ENCODE measurements at regions not wholly inside any gene's neighbourhood (a gene's known extent, or its start where the extent isn't known, plus 50 kb on each side); places are given as distances from the start of the nearest gene placed in this dataset.

- H2AFZ ChIP-seq (ENCODE audit: low read depth, low read length) = no peak overlapping the region
- no peaks in the 10 kb centered on the region for H3K9me3 ChIP-seq (ENCODE audit: insufficient read depth, low read depth, low read length)
- no peak for DNase-seq (ENCODE audit: low read depth)
- H3K79me2 ChIP-seq (ENCODE audit: insufficient read depth, low read length) = no peaks in the 10 kb centered on the region
- H3K4me2 ChIP-seq (ENCODE audit: low read length) = no peak overlapping the region
- no peaks in the 10 kb centered on the region for H4K20me1 ChIP-seq (ENCODE audit: insufficient read depth, low read length)
- H3K27me3 ChIP-seq (ENCODE audit: insufficient read depth, low read length) = no peaks in the 10 kb centered on the region
- no peak overlapping the region for H3K27ac ChIP-seq (ENCODE audit: low read depth, low read length)
- no peak overlapping the region for H3K27ac Mint-ChIP-seq (ENCODE audit: unreplicated experiment)
- no peak overlapping the region for H3K4me3 ChIP-seq (ENCODE audit: insufficient read depth, low read depth, low read length)
- H3K36me3 Mint-ChIP-seq (ENCODE audit: low read depth, unreplicated experiment) = no peaks in the 10 kb centered on the region
- H3K36me3 ChIP-seq (ENCODE audit: insufficient read depth, low read length) = no peaks in the 10 kb centered on the region
- H3K4me1 Mint-ChIP-seq (ENCODE audit: low read depth, unreplicated experiment) = no peaks in the 10 kb centered on the region
- no peaks in the 10 kb centered on the region for H3K9me3 Mint-ChIP-seq (ENCODE audit: unreplicated experiment)
- FAIRE-seq = no peak
- H3K27me3 Mint-ChIP-seq (ENCODE audit: low read depth, unreplicated experiment) = peaks cover 5% of the 10 kb centered on the region
- no peak for TF ChIP-seq EZH2 (IDR thresholded peaks at IDR 0.05; ENCODE audit: insufficient read depth, low read length)
- TF ChIP-seq CTCF (IDR thresholded peaks at IDR 0.05; ENCODE audit: insufficient read depth, low read depth, low read length) = no peak
- no peak overlapping the region for H3K4me3 Mint-ChIP-seq (ENCODE audit: unreplicated experiment)
- no peak overlapping the region for H3K9ac ChIP-seq (ENCODE audit: low read length)
- H3K4me1 ChIP-seq (ENCODE audit: insufficient read depth, low read length) = no peaks in the 10 kb centered on the region
These were observed 270.3 kb upstream of the KIRREL3 start for GRCh38 chr11:127270851-127271250.

- Histone ChIP-seq H3K79me2 (ENCODE audit: insufficient read depth, low read length) (no peaks in the 10 kb centered on the region), H4K20me1 (ENCODE audit: insufficient read depth, low read length) (no peaks in the 10 kb centered on the region), H3K27me3 (ENCODE audit: insufficient read depth, low read length) (no peaks in the 10 kb centered on the region), H3K9ac (ENCODE audit: low read length) (no peak overlapping the region), H3K4me3 (ENCODE audit: insufficient read depth, low read depth, low read length) (no peak overlapping the region), H3K4me1 (ENCODE audit: insufficient read depth, low read length) (no peaks in the 10 kb centered on the region), H3K9me3 (ENCODE audit: insufficient read depth, low read depth, low read length) (no peaks in the 10 kb centered on the region), H2AFZ (ENCODE audit: low read depth, low read length) (no peak overlapping the region), H3K27ac (ENCODE audit: low read depth, low read length) (no peak overlapping the region), H3K4me2 (ENCODE audit: low read length) (no peak overlapping the region), H3K36me3 (ENCODE audit: insufficient read depth, low read length) (no peaks in the 10 kb centered on the region)
- Mint-ChIP-seq H3K27ac (ENCODE audit: unreplicated experiment) (no peak overlapping the region), H3K4me3 (ENCODE audit: unreplicated experiment) (no peak overlapping the region), H3K4me1 (ENCODE audit: low read depth, unreplicated experiment) (no peaks in the 10 kb centered on the region), H3K36me3 (ENCODE audit: low read depth, unreplicated experiment) (no peaks in the 10 kb centered on the region), H3K9me3 (ENCODE audit: unreplicated experiment) (no peaks in the 10 kb centered on the region), H3K27me3 (ENCODE audit: low read depth, unreplicated experiment) (peaks cover 5% of the 10 kb centered on the region)
- TF ChIP-seq CTCF (IDR thresholded peaks at IDR 0.05; ENCODE audit: insufficient read depth, low read depth, low read length) (no peak), EZH2 (IDR thresholded peaks at IDR 0.05; ENCODE audit: insufficient read depth, low read length) (no peak)
- FAIRE-seq (no peak), DNase-seq (ENCODE audit: low read depth) (no peak)
These were observed 269.3 kb upstream of the KIRREL3 start for GRCh38 chr11:127269911-127270310.

- Mint-ChIP-seq H3K4me1 (ENCODE audit: low read depth, unreplicated experiment) (no peaks in the 10 kb centered on the region), H3K27me3 (ENCODE audit: low read depth, unreplicated experiment) (peaks cover 2% of the 10 kb centered on the region), H3K27ac (ENCODE audit: unreplicated experiment) (no peak overlapping the region), H3K36me3 (ENCODE audit: low read depth, unreplicated experiment) (no peaks in the 10 kb centered on the region), H3K9me3 (ENCODE audit: unreplicated experiment) (no peaks in the 10 kb centered on the region), H3K4me3 (ENCODE audit: unreplicated experiment) (no peak overlapping the region)
- H3K27ac ChIP-seq (ENCODE audit: low read depth, low read length) = no peak overlapping the region
- H3K4me2 ChIP-seq (ENCODE audit: low read length) = no peak overlapping the region
- TF ChIP-seq EZH2 (IDR thresholded peaks at IDR 0.05; ENCODE audit: insufficient read depth, low read length) (no peak), CTCF (IDR thresholded peaks at IDR 0.05; ENCODE audit: insufficient read depth, low read depth, low read length) (no peak)
- no peaks in the 10 kb centered on the region for H4K20me1 ChIP-seq (ENCODE audit: insufficient read depth, low read length)
- H3K4me1 ChIP-seq (ENCODE audit: insufficient read depth, low read length) = no peaks in the 10 kb centered on the region
- no peaks in the 10 kb centered on the region for H3K9me3 ChIP-seq (ENCODE audit: insufficient read depth, low read depth, low read length)
- H2AFZ ChIP-seq (ENCODE audit: low read depth, low read length) = no peak overlapping the region
- FAIRE-seq (no peak), DNase-seq (ENCODE audit: low read depth) (no peak)
- H3K79me2 ChIP-seq (ENCODE audit: insufficient read depth, low read length) = no peaks in the 10 kb centered on the region
- H3K36me3 ChIP-seq (ENCODE audit: insufficient read depth, low read length) = no peaks in the 10 kb centered on the region
- H3K27me3 ChIP-seq (ENCODE audit: insufficient read depth, low read length) = no peaks in the 10 kb centered on the region
- no peak overlapping the region for H3K4me3 ChIP-seq (ENCODE audit: insufficient read depth, low read depth, low read length)
- no peak overlapping the region for H3K9ac ChIP-seq (ENCODE audit: low read length)
These were observed 268.4 kb upstream of the KIRREL3 start for GRCh38 chr11:127268932-127269331.

Measured in astrocyte (in vitro differentiated cells and primary cell).